Astrocyte (in vitro differentiated cells and primary cell): ENCODE measurements at regions not wholly inside any gene's neighbourhood (a gene's known extent, or its start where the extent isn't known, plus 50 kb on each side); places are given as distances from the start of the nearest gene placed in this dataset.

Source experiments
- DNase-seq: peaks from one replicate; pipeline ENCODE4 v3.0.0-alpha.2; 2010; ENCODE audit warnings: low read depth
- FAIRE-seq: peaks from 2 replicates; lab custom pipeline; 2011; peaks lifted over from hg19 to GRCh38; lab: Jason Lieb, UNC
- H2AFZ ChIP-seq: 2 replicates; pipeline ENCODE4 v1.6.0; 2012; ENCODE audit warnings: low read depth, low read length, inconsistent platforms
- H3K27ac ChIP-seq: 2 replicates; pipeline ENCODE4 v1.5.1; 2011; ENCODE audit warnings: low read depth, low read length, inconsistent platforms
- H3K27me3 ChIP-seq: 2 replicates; pipeline ENCODE4 v1.6.0; 2011; ENCODE audit warnings: low read length, inconsistent platforms; ENCODE audit not compliant: insufficient read depth
- H3K36me3 ChIP-seq: 2 replicates; pipeline ENCODE4 v1.5.1; 2011; ENCODE audit warnings: low read length, inconsistent platforms; ENCODE audit not compliant: insufficient read depth
- H3K4me1 ChIP-seq: 2 replicates; pipeline ENCODE4 v1.5.1; 2011; ENCODE audit warnings: low read length, inconsistent platforms; ENCODE audit not compliant: insufficient read depth
- H3K4me2 ChIP-seq: 2 replicates; pipeline ENCODE4 v1.6.0; 2012; ENCODE audit warnings: low read length, inconsistent platforms
- H3K4me3 ChIP-seq: 2 replicates; pipeline ENCODE4 v1.5.1; 2011; ENCODE audit warnings: low read depth, mild to moderate bottlenecking, low read length, inconsistent platforms; ENCODE audit not compliant: insufficient read depth
- H3K79me2 ChIP-seq: 2 replicates; pipeline ENCODE4 v1.6.0; 2012; ENCODE audit warnings: mild to moderate bottlenecking, low read length, inconsistent platforms; ENCODE audit not compliant: insufficient read depth
- H3K9ac ChIP-seq: 2 replicates; pipeline ENCODE4 v1.6.0; 2012; ENCODE audit warnings: mild to moderate bottlenecking, low read length, inconsistent platforms
- H3K9me3 ChIP-seq: 2 replicates; pipeline ENCODE4 v1.5.1; 2012; ENCODE audit warnings: low read depth, mild to moderate bottlenecking, low read length, inconsistent platforms; ENCODE audit not compliant: insufficient read depth
- H4K20me1 ChIP-seq: 2 replicates; pipeline ENCODE4 v1.6.0; 2012; ENCODE audit warnings: low read length, inconsistent platforms; ENCODE audit not compliant: insufficient read depth
- H3K27ac Mint-ChIP-seq: one replicate; pipeline ENCODE4 v1.8.0; 2021; ENCODE audit warnings: mild to moderate bottlenecking, mixed read lengths; ENCODE audit not compliant: unreplicated experiment
- H3K27me3 Mint-ChIP-seq: one replicate; pipeline ENCODE4 v1.8.0; 2021; ENCODE audit warnings: low read depth, mixed read lengths; ENCODE audit not compliant: unreplicated experiment
- H3K36me3 Mint-ChIP-seq: one replicate; pipeline ENCODE4 v1.8.0; 2021; ENCODE audit warnings: low read depth, mixed read lengths; ENCODE audit not compliant: unreplicated experiment
- H3K4me1 Mint-ChIP-seq: one replicate; pipeline ENCODE4 v1.8.0; 2021; ENCODE audit warnings: low read depth, mixed read lengths; ENCODE audit not compliant: unreplicated experiment
- H3K4me3 Mint-ChIP-seq: one replicate; pipeline ENCODE4 v1.8.0; 2021; ENCODE audit warnings: mild to moderate bottlenecking, moderate library complexity, mixed read lengths; ENCODE audit not compliant: unreplicated experiment
- H3K9me3 Mint-ChIP-seq: one replicate; pipeline ENCODE4 v1.8.0; 2021; ENCODE audit warnings: mild to moderate bottlenecking, mixed read lengths; ENCODE audit not compliant: unreplicated experiment
- CTCF ChIP-seq: IDR thresholded peaks from 2 replicates; pipeline ENCODE4 v1.5.1; 2011; ENCODE audit warnings: low read depth, mild to moderate bottlenecking, inconsistent platforms, low read length, moderate library complexity; ENCODE audit not compliant: insufficient read depth
- EZH2 ChIP-seq: IDR thresholded peaks from 2 replicates; pipeline ENCODE4 v1.6.1; 2012; ENCODE audit warnings: mild to moderate bottlenecking, low read length, inconsistent platforms; ENCODE audit not compliant: insufficient read depth

- H3K79me2 ChIP-seq: no peaks in the 10 kb centered on the region
- H3K9me3 ChIP-seq: no peaks in the 10 kb centered on the region
- Mint-ChIP-seq H3K4me1 (peaks cover 13% of the 10 kb centered on the region), H3K27me3 (peaks cover 15% of the 10 kb centered on the region), H3K4me3 (no peak overlapping the region), H3K9me3 (peaks cover 12% of the 10 kb centered on the region), H3K36me3 (no peaks in the 10 kb centered on the region), H3K27ac (no peak overlapping the region)
- H3K9ac ChIP-seq: no peak overlapping the region
- H3K4me1 ChIP-seq: peaks cover 10% of the 10 kb centered on the region
- no peaks in the 10 kb centered on the region for H3K36me3 ChIP-seq
- peaks cover 9% of the 10 kb centered on the region for H3K27me3 ChIP-seq
- H3K4me2 ChIP-seq: no peak overlapping the region
- no peak for TF ChIP-seq EZH2
- no peak for TF ChIP-seq CTCF
- H4K20me1 ChIP-seq: no peaks in the 10 kb centered on the region
- no peak overlapping the region for H2AFZ ChIP-seq
- no peak for DNase-seq
- no peak for FAIRE-seq
- no peak overlapping the region for H3K27ac ChIP-seq
- no peak overlapping the region for H3K4me3 ChIP-seq
Measured at GRCh38 chr15:88741671-88742070, 61.6 kb upstream of the ACAN start.

- no peak for FAIRE-seq
Measured at GRCh38 chr15:88742161-88742560, 61.1 kb upstream of the ACAN start.

More at GRCh38 chr15:88742161-88742560, 61.1 kb upstream of the ACAN start:
- no peak for DNase-seq
- Histone ChIP-seq H3K9me3 (no peaks in the 10 kb centered on the region), H3K4me3 (no peak overlapping the region), H3K27me3 (peaks cover 9% of the 10 kb centered on the region), H3K36me3 (no peaks in the 10 kb centered on the region), H3K9ac (no peak overlapping the region), H3K4me2 (no peak overlapping the region), H3K79me2 (no peaks in the 10 kb centered on the region), H4K20me1 (no peaks in the 10 kb centered on the region), H2AFZ (no peak overlapping the region), H3K27ac (no peak overlapping the region), H3K4me1 (peaks cover 10% of the 10 kb centered on the region)
- Mint-ChIP-seq H3K9me3 (peaks cover 9% of the 10 kb centered on the region), H3K27me3 (peaks cover 12% of the 10 kb centered on the region), H3K27ac (no peak overlapping the region), H3K4me1 (peaks cover 16% of the 10 kb centered on the region), H3K36me3 (no peaks in the 10 kb centered on the region), H3K4me3 (no peak overlapping the region)
- TF ChIP-seq EZH2 (no peak), CTCF (no peak)
